Spleen (tissue), 11 donors: ENCODE measurements at regions not wholly inside any gene's neighbourhood (a gene's known extent, or its start where the extent isn't known, plus 50 kb on each side); places are given as distances from the start of the nearest gene placed in this dataset.
"Not testable (repeated sequence)": the region's sequence is repeated elsewhere in the genome, so short reads cannot be mapped to it uniquely, and the experiment has no call there.

ENCODE experiments used
- DNase-seq: peaks from one replicate; pipeline ENCODE4 v3.0.0-alpha.2; 2020
- H3K27ac ChIP-seq, 8 donors: fragments of 200-600 bp; sonication (generic) in 7 of 8; 1 replicate in 4 of 8; 2 replicates in 4 of 8; pipeline versions ENCODE4 v1.5.0 to v1.8.0; 2016 to 2021; ENCODE audit warnings: inconsistent platforms in 4 of 8, mild to moderate bottlenecking in 4 of 8, moderate library complexity in 1 of 8
- H3K27me3 ChIP-seq, 7 donors: fragments of 200-600 bp; sonication (generic) in 6 of 7; replicated peaks in 1 of 7; 1 replicate in 4 of 7; 2 replicates in 3 of 7; pipeline versions ENCODE4 v1.5.0 to v1.8.0; 2016 to 2021; ENCODE audit warnings: inconsistent platforms in 3 of 7, mild to moderate bottlenecking in 1 of 7
- H3K36me3 ChIP-seq, 6 donors: fragments of 200-600 bp; sonication (generic) in 5 of 6; 1 replicate in 4 of 6; 2 replicates in 2 of 6; pipeline versions ENCODE4 v1.5.0 to v1.8.0; 2016 to 2021; ENCODE audit warnings: inconsistent platforms in 2 of 6
- H3K4me1 ChIP-seq, 6 donors: fragments of 200-600 bp; sonication (generic) in 5 of 6; 1 replicate in 3 of 6; 2 replicates in 3 of 6; pipeline versions ENCODE4 v1.5.0 to v1.8.0; 2016 to 2021; ENCODE audit warnings: inconsistent platforms in 3 of 6
- H3K4me3 ChIP-seq, 8 donors: fragments of 200-600 bp; sonication (generic) in 7 of 8; 1 replicate in 4 of 8; 2 replicates in 4 of 8; pipeline versions ENCODE4 v1.5.0 to v1.8.0; 2016 to 2021; ENCODE audit warnings: inconsistent platforms in 4 of 8, mild to moderate bottlenecking in 4 of 8, moderate library complexity in 2 of 8
- H3K9me3 ChIP-seq, 8 donors: fragments of 200-600 bp; sonication (generic) in 7 of 8; 1 replicate in 4 of 8; 2 replicates in 4 of 8; pipeline versions ENCODE4 v1.5.0 to v1.8.0; 2016 to 2021; ENCODE audit warnings: inconsistent platforms in 4 of 8
- CTCF ChIP-seq, 11 experiments: fragments of 200-600 bp in 7 of 11; fragments of 450-650 bp in 4 of 11; sonication (generic) in 4 of 11; IDR thresholded peaks in 8 of 11; conservative IDR thresholded peaks in 3 of 11; 1 replicate in 7 of 11; 2 replicates in 4 of 11; pipeline versions ENCODE4 v1.4.0 to v1.8.0; 2016 to 2021; ENCODE audit warnings: antibody characterized with exemption in 11 of 11, inconsistent platforms in 4 of 11, mild to moderate bottlenecking in 1 of 11
- POLR2A ChIP-seq, 3 donors: fragments of 450-650 bp; IDR thresholded peaks; one replicate each; pipeline ENCODE4 v1.5.1; 2017; ENCODE audit warnings: antibody characterized with exemption in 3 of 3, mild to moderate bottlenecking in 1 of 3
- POLR2AphosphoS5 ChIP-seq, 3 donors: sonication (generic); formaldehyde crosslinking; IDR thresholded peaks; one replicate each; pipeline ENCODE4 v1.5.1; 2017; ENCODE audit warnings: antibody characterized with exemption in 3 of 3
- WGBS, 5 donors: extraction: QIAGEN DNeasy Blood & Tissue Kit in 3 of 5; methylation state at CpG; one replicate each; pipeline versions ENCODE4 v1.1.5 to v1.1.7; 2013 to 2018; 5-methylcytosine and 5-hydroxymethylcytosine counted together
- intact Hi-C: fragments of 100-400 bp; cut with DNase I; formaldehyde crosslinking; loops from one replicate; pipeline ENCODE4 v1.15.0; 2023; ENCODE audit warnings: low total_unique reads
- donor health status: healthy with polysubstance abuse.
- donor health status: DM: no; HTN: no; CAD: no; lungs with moderate emphysema.
- donor health status: DM: no; HTN: no; CAD: no.
- donor health status: Bipolar disorder and iron deficiency.
- donor health status: healthy.
- donor health status: DM: no; HTN: no; CAD: no.
- donor health status: DM: yes; HTN: yes; CAD: no.

GRCh38 chr7:34224281-34224680 is 318.9 kb downstream of the BMPER start:
- Histone ChIP-seq H3K4me3 (no peak overlapping the region), H3K27ac (no peak overlapping the region), H3K36me3 (no peaks in the 10 kb centered on the region), H3K27me3 (no peaks in the 10 kb centered on the region), H3K9me3 (peaks cover 0 to 2% (median 0%) of the 10 kb centered on the region in 8 donors), H3K4me1 (no peaks in the 10 kb centered on the region)
- WGBS, 5 donors = 54 to 77% (median 66%) methylated on average over 1 of the region's 1 CpG
- TF ChIP-seq POLR2A (IDR thresholded peaks at IDR 0.05) (no peak), CTCF (IDR thresholded peaks at IDR 0.05 in 8 of 11, conservative IDR thresholded peaks at IDR 0.05 in 3 of 11) (no peak), POLR2AphosphoS5 (IDR thresholded peaks at IDR 0.05) (no peak)
- DNase-seq = no peak
- intact Hi-C loops = no loop called here

- H3K9me3 ChIP-seq = peaks cover 0 to 11% (median 9%) of the 10 kb centered on the region in 8 donors
- no peak overlapping the region for H3K27ac ChIP-seq
- H3K4me3 ChIP-seq = no peak overlapping the region
- TF ChIP-seq CTCF (IDR thresholded peaks at IDR 0.05 in 8 of 11, conservative IDR thresholded peaks at IDR 0.05 in 3 of 11) = no peak
- TF ChIP-seq POLR2AphosphoS5 (IDR thresholded peaks at IDR 0.05) = no peak
- TF ChIP-seq POLR2A (IDR thresholded peaks at IDR 0.05) = no peak
- no peaks in the 10 kb centered on the region for H3K27me3 ChIP-seq
- H3K4me1 ChIP-seq = no peaks in the 10 kb centered on the region
- no peaks in the 10 kb centered on the region for H3K36me3 ChIP-seq
- DNase-seq = no peak
- WGBS, 5 donors = 69 to 84% (median 74%) methylated on average over 5 of the region's 5 CpGs
- intact Hi-C loops = no loop called here
Measured at GRCh38 chr7:34225193-34225592, 319.9 kb downstream of the BMPER start.

- TF ChIP-seq POLR2A (IDR thresholded peaks at IDR 0.05) = no peak
- TF ChIP-seq CTCF (IDR thresholded peaks at IDR 0.05 in 8 of 11, conservative IDR thresholded peaks at IDR 0.05 in 3 of 11) = no peak
- no peak for TF ChIP-seq POLR2AphosphoS5 (IDR thresholded peaks at IDR 0.05)
- no peak for DNase-seq
- Histone ChIP-seq H3K27ac (no peak overlapping the region), H3K4me1 (no peaks in the 10 kb centered on the region), H3K36me3 (no peaks in the 10 kb centered on the region), H3K27me3 (no peaks in the 10 kb centered on the region), H3K9me3 (peaks cover 0 to 23% (median 18%) of the 10 kb centered on the region in 8 donors), H3K4me3 (no peak overlapping the region)
- intact Hi-C loops = no loop called here
- 7 to 9% (median 8%) methylated on average over 3 of the region's 3 CpGs for WGBS, 5 donors
Measured at GRCh38 chr7:34227525-34227924, 322.2 kb downstream of the BMPER start.

GRCh38 chr7:34235101-34235500 is 329.8 kb downstream of the BMPER start:
- intact Hi-C loops, H3K27me3 ChIP-seq, DNase-seq, H3K4me1 ChIP-seq, H3K27ac ChIP-seq, H3K4me3 ChIP-seq, H3K36me3 ChIP-seq: not testable (repeated sequence)
- WGBS, 5 donors = 79 to 93% (median 85%) methylated on average over 5 of the region's 5 CpGs
- H3K9me3 ChIP-seq = peaks cover 0 to 24% (median 10%) of the 10 kb centered on the region in 8 donors

GRCh38 chr7:34236057-34236456 is 330.7 kb downstream of the BMPER start:
- peaks cover 0 to 8% (median 0%) of the 10 kb centered on the region in 7 donors for H3K27me3 ChIP-seq
- WGBS, 5 donors = 83 to 95% (median 89%) methylated on average over 2 of the region's 2 CpGs
- H3K27ac ChIP-seq = no peak overlapping the region
- intact Hi-C loops = no loop called here
- H3K4me1 ChIP-seq = no peaks in the 10 kb centered on the region
- H3K4me3 ChIP-seq = no peak overlapping the region
- H3K9me3 ChIP-seq = peaks cover 0 to 14% (median under 1%) of the 10 kb centered on the region in 8 donors
- no peak for DNase-seq
- H3K36me3 ChIP-seq = no peaks in the 10 kb centered on the region
- TF ChIP-seq CTCF (IDR thresholded peaks at IDR 0.05 in 8 of 11, conservative IDR thresholded peaks at IDR 0.05 in 3 of 11) (no peak), POLR2AphosphoS5 (IDR thresholded peaks at IDR 0.05) (no peak), POLR2A (IDR thresholded peaks at IDR 0.05) (no peak)
